Upper lobe of right lung (tissue), 1 donor: ENCODE measurements at regions not wholly inside any gene's neighbourhood (a gene's known extent, or its start where the extent isn't known, plus 50 kb on each side); places are given as distances from the start of the nearest gene placed in this dataset.

ENCODE experiments used
- ATAC-seq: fragments of 200-7000 bp; cut with Tn5 transposase; one replicate; pipeline ENCODE4 v1.9.1; 2020; ENCODE audit warnings: mild to moderate bottlenecking, moderate library complexity
- DNase-seq: peaks from one replicate; pipeline ENCODE4 v3.0.0-alpha.2; 2020
- H3K27ac ChIP-seq: fragments of 200-600 bp; one replicate; pipeline ENCODE4 v1.8.0; 2022
- H3K27me3 ChIP-seq: fragments of 200-600 bp; one replicate; pipeline ENCODE4 v1.8.0; 2022; ENCODE audit warnings: mild to moderate bottlenecking
- H3K36me3 ChIP-seq: fragments of 200-600 bp; one replicate; pipeline ENCODE4 v1.8.0; 2022
- H3K4me1 ChIP-seq: fragments of 200-600 bp; one replicate; pipeline ENCODE4 v1.8.0; 2022
- H3K4me3 ChIP-seq: fragments of 200-600 bp; one replicate; pipeline ENCODE4 v1.8.0; 2022; ENCODE audit warnings: mild to moderate bottlenecking
- H3K9me3 ChIP-seq: fragments of 200-600 bp; one replicate; pipeline ENCODE4 v1.8.0; 2022
- intact Hi-C: fragments of 100-400 bp; cut with DNase I; formaldehyde crosslinking; loops from one replicate; pipeline ENCODE4 v1.11.0; 2022
- TF ChIP-seq, protein P1 (sequence below): fragments of 200-600 bp; IDR thresholded peaks from one replicate; pipeline ENCODE4 v1.8.0; 2022; ENCODE audit warnings: antibody characterized with exemption
- donor health status: DM: no; HTN: yes; CAD: no; lungs with severe emphysema.

- H3K36me3 ChIP-seq = no peaks in the 10 kb centered on the region
- no peak for DNase-seq
- ATAC-seq = no peak
These were observed 53.3 kb upstream of the ADA2 start for GRCh38 chr22:17272511-17272991.

DNA sequence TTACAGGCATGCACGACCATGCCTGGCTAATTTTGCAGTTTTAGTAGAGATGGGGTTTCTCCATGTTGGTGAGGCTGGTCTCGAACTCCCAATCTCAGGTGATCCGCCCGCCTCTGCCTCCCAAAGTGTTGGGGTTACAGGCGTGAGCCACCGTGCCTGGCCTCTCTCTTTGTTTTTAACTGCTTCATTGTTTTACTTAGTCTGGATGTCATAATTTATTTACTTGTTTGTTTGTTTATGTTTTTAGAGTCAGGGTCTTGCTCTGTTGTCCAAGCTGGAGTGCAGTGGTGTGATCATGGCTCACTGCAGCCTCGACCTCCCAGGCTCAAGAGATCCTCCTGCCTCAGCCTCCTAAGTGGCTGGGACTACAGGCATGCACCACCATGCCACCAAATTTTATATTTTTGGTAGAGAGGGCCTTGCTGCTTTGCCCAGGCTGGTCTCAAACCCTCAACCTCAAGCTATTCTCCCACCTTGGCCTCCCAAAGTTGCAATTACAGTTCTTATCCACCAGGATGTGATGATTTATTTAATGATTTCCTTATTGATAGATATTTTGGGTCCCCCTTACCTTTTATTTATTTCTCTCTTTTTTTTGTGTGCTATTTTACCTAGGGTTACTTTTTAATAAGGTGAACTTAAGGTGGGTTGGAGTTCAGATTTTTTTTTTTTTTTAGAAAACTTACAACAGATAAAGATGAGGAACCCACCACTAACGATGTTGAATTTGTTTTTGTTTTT, 52.6 kb upstream of the ADA2 start:
- DNase-seq = no peak
- Histone ChIP-seq H3K4me3 (no peak overlapping the region), H3K9me3 (no peaks in the 10 kb centered on the region), H3K27me3 (no peaks in the 10 kb centered on the region), H3K27ac (no peak overlapping the region), H3K36me3 (no peaks in the 10 kb centered on the region), H3K4me1 (no peaks in the 10 kb centered on the region)
- intact Hi-C loops = no loop called here
- TF ChIP-seq, protein P1, sequence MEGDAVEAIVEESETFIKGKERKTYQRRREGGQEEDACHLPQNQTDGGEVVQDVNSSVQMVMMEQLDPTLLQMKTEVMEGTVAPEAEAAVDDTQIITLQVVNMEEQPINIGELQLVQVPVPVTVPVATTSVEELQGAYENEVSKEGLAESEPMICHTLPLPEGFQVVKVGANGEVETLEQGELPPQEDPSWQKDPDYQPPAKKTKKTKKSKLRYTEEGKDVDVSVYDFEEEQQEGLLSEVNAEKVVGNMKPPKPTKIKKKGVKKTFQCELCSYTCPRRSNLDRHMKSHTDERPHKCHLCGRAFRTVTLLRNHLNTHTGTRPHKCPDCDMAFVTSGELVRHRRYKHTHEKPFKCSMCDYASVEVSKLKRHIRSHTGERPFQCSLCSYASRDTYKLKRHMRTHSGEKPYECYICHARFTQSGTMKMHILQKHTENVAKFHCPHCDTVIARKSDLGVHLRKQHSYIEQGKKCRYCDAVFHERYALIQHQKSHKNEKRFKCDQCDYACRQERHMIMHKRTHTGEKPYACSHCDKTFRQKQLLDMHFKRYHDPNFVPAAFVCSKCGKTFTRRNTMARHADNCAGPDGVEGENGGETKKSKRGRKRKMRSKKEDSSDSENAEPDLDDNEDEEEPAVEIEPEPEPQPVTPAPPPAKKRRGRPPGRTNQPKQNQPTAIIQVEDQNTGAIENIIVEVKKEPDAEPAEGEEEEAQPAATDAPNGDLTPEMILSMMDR = no peak
- no peak for ATAC-seq

More at GRCh38 chr22:17272511-17272991, 53.3 kb upstream of the ADA2 start:
- Histone ChIP-seq H3K4me1 (no peaks in the 10 kb centered on the region), H3K27ac (no peak overlapping the region), H3K27me3 (no peaks in the 10 kb centered on the region), H3K4me3 (no peak overlapping the region), H3K9me3 (no peaks in the 10 kb centered on the region)
- TF ChIP-seq, protein P1 = no peak
- intact Hi-C loops = no loop called here

DNA sequence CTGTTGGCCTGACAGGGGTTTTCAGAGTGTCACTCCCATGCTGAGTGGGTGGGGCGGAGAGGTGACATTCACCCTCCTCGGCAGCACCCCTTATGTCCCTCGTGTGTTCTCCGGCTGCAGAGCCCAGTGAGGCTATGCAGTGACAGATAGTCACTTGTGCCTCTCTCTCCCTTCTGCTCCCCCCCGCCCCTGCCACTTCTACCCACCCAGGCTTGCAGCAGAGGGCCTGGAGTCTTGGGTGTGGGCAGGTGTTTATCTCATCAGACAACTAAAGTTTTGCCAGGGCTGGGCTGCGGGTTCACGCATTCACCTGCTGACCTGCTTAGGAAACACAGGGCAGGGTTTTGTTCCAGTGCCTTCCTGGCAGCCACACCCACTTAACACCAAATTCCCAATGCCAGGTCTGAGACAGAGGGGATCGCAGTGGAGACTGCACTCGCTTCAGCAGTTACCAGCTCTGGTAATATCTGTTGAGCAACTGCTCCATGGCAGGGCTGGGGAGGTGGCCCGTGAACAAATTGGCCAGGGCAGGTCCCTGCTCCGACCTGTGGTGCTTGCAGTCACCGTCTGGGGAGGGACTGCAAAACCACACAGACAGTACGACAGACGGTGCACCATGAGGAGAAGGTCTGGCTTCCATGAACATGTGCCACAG, 50.5 kb upstream of the ADA2 start:
- DNase-seq (no peak), ATAC-seq (no peak)
- TF ChIP-seq, protein P1 = no peak
- no peak overlapping the region for H3K4me3 ChIP-seq
- H3K27ac ChIP-seq = no peak overlapping the region
- no peaks in the 10 kb centered on the region for H3K9me3 ChIP-seq
- no peaks in the 10 kb centered on the region for H3K27me3 ChIP-seq
- intact Hi-C loops = no loop called here
- peaks cover 7% of the 10 kb centered on the region for H3K4me1 ChIP-seq
- H3K36me3 ChIP-seq = no peaks in the 10 kb centered on the region

DNA sequence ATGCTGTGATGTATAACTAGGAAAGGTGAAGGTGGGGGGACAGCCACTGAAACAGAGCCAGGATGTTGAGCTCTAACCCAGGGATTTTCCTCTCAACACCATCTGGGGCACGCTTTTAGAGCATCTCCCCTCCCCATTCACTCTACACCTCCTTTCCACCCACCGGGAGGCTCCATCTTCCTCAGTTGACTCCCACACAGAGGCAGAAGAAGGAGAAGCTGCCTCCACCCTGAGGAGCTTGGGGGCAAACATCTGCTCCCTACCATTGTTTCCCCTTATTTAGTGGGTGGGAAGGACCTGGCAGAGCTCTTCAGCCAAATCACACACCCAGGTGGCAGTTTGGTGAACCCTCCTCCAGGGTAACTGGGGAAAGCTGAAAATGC, 50.0 kb upstream of the ADA2 start:
- intact Hi-C loops = no loop called here
- TF ChIP-seq, protein P1 = no peak
- DNase-seq (no peak), ATAC-seq (no peak)
- Histone ChIP-seq H3K4me1 (peaks cover 9% of the 10 kb centered on the region), H3K27ac (no peak overlapping the region), H3K27me3 (no peaks in the 10 kb centered on the region), H3K36me3 (no peaks in the 10 kb centered on the region), H3K4me3 (no peak overlapping the region), H3K9me3 (no peaks in the 10 kb centered on the region)
